ENCODE measurements at regions not wholly inside any gene's neighbourhood (a gene's known extent, or its start where the extent isn't known, plus 50 kb on each side); places are given as distances from the start of the nearest gene placed in this dataset.

DNA sequence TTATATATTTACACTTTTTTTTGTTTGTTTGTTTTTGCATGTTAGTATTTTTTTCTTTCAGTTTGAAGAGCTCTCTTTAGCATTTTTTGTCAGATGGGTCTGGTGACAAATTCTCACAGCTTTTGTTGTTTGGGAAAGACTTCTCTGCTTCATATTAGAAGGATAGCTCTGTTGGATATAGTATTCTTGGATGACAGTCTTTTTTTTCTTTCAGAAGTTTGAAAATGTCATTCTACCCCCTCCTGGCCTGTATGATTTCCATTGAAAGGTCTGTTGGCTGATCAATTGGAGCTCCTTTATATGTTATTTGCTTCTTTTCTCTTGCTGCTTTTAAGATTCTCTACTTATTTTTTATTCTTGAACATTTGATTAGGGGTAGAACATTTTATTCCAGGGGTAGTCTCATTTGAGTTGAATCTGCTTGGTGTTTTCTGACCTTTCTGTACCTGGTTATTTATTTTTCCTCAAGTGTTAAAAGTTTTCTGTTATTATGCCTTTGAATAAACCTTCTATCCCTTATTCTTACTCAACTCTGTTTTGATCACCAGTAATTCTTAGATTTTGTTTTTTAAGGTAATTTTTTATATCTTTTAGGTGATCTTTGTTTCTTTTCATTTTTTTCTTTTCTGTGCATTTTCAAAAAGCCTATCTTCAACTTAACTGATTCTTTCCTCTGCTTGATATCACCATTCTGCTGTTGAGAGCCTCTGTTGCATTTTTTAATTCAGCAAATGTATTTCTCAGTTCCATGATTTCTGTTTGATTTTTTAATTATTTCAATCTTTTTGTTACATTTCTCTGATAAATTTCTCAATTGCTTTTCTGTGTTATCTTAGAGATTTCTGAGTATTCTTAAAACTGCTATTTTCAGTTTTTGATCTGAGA, 176.8 kb upstream of the ECI2 start:
- DNase-seq (ENCODE audit: low read depth, low spot score), result no peak
- Histone ChIP-seq H3K4me3 (ENCODE audit: low read depth, low read length) (no peak overlapping the region), H3K27ac (ENCODE audit: low read depth, low read length) (no peak overlapping the region), H3K27me3 (ENCODE audit: control insufficient read depth, insufficient read depth, low read length) (no peaks in the 10 kb centered on the region), H3K9me3 (ENCODE audit: control insufficient read depth, insufficient read depth, low read length) (no peaks in the 10 kb centered on the region)
- CTCF ChIA-PET, result interaction anchor here (1.0 to 1.3 kb wide), 3 partner anchors 102 to 719 kb away, joined by 3 read pairs; no protein-coding TSS in a partner anchor
- TF ChIP-seq, protein P1, sequence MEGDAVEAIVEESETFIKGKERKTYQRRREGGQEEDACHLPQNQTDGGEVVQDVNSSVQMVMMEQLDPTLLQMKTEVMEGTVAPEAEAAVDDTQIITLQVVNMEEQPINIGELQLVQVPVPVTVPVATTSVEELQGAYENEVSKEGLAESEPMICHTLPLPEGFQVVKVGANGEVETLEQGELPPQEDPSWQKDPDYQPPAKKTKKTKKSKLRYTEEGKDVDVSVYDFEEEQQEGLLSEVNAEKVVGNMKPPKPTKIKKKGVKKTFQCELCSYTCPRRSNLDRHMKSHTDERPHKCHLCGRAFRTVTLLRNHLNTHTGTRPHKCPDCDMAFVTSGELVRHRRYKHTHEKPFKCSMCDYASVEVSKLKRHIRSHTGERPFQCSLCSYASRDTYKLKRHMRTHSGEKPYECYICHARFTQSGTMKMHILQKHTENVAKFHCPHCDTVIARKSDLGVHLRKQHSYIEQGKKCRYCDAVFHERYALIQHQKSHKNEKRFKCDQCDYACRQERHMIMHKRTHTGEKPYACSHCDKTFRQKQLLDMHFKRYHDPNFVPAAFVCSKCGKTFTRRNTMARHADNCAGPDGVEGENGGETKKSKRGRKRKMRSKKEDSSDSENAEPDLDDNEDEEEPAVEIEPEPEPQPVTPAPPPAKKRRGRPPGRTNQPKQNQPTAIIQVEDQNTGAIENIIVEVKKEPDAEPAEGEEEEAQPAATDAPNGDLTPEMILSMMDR (IDR thresholded peaks at IDR 0.05; ENCODE audit: low read depth, low read length), result no peak
- POLR2A ChIA-PET, result no interaction called here

DNA sequence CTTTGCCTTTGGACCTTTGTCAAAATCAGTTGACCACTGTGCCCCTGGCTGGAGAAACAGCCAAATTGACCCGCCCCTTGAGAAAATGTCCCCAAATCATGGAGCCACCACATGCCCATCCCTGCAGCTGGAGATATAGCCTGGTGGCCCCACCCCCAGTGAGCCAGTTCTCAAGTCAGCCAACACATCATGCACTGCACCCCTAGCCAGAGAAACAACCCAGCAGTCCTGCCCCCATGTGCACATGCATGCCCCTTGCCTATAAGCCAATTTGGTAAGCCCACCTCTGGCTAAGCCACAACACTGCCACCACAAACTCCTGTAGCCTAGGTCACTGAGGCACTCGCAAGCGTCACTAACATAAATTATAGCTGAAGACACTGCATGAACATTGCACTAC, 174.2 kb upstream of the ECI2 start:
- no peaks in the 10 kb centered on the region for H3K27me3 ChIP-seq (ENCODE audit: control insufficient read depth, insufficient read depth, low read length)
- no peak overlapping the region for H3K27ac ChIP-seq (ENCODE audit: low read depth, low read length)
- TF ChIP-seq, protein P1 (IDR thresholded peaks at IDR 0.05; ENCODE audit: low read depth, low read length), result no peak
- ChIA-PET CTCF (interaction anchor here (0.5 to 0.7 kb wide), 2 partner anchors 396 to 642 kb away, joined by 3 read pairs; no protein-coding TSS in a partner anchor), POLR2A (no interaction called here)
- H3K9me3 ChIP-seq (ENCODE audit: control insufficient read depth, insufficient read depth, low read length), result no peaks in the 10 kb centered on the region
- H3K4me3 ChIP-seq (ENCODE audit: low read depth, low read length), result no peak overlapping the region
- no peak for DNase-seq (ENCODE audit: low read depth, low spot score)

DNA sequence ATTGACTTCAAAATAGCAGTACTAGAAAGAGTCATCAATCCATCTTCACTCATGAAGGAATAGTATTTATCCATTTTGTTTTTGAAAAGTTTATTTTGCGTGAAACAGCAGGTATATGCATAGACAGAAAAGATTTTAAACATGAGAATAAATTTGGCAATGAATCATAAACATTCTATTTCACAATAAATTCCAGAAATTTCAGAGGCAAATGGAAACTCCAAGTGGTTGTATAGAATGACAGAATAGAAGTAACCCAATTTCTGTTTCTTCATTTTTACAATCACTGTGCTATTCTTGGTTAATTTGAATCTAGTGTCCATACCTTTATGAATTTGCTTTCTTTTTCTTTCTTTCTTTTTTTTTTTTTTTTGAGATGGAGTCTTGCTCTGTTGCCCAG, 173.0 kb upstream of the ECI2 start:
- Histone ChIP-seq H3K27ac (ENCODE audit: low read depth, low read length) (no peak overlapping the region), H3K4me3 (ENCODE audit: low read depth, low read length) (no peak overlapping the region), H3K9me3 (ENCODE audit: control insufficient read depth, insufficient read depth, low read length) (no peaks in the 10 kb centered on the region), H3K27me3 (ENCODE audit: control insufficient read depth, insufficient read depth, low read length) (no peaks in the 10 kb centered on the region)
- no peak for DNase-seq (ENCODE audit: low read depth, low spot score)
- ChIA-PET CTCF (no interaction called here), POLR2A (no interaction called here)
- TF ChIP-seq, protein P1 (IDR thresholded peaks at IDR 0.05; ENCODE audit: low read depth, low read length), result no peak

DNA sequence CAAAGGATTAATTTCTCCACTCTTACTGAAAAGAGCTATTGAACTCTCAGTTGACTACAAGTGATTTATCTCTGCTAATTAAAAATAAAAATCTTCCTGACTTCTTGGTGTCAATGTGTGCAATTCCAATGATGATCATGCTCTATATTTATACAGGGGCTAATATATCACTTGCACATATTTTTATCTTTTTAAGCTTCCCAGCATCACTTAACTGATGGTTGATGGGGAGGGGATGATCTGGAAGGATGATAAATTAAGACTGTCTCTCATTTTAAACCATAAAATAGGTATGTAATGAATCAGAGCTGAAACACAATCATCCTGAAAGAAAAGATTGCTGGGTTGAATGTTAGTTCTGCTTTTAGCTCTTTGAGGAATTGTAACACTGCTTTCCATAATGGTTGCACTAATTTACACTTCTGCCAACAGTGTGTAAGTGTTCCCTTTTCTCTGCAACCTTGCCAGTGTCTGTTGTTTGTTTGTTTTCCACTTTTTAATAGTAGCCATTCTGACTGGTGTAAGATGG, 169.6 kb upstream of the ECI2 start:
- Histone ChIP-seq H3K27me3 (ENCODE audit: control insufficient read depth, insufficient read depth, low read length) (no peaks in the 10 kb centered on the region), H3K4me3 (ENCODE audit: low read depth, low read length) (no peak overlapping the region), H3K9me3 (ENCODE audit: control insufficient read depth, insufficient read depth, low read length) (no peaks in the 10 kb centered on the region), H3K27ac (ENCODE audit: low read depth, low read length) (no peak overlapping the region)
- CTCF ChIA-PET, result no interaction called here
- POLR2A ChIA-PET, result no interaction called here
- no peak for DNase-seq (ENCODE audit: low read depth, low spot score)
- TF ChIP-seq, protein P1 (IDR thresholded peaks at IDR 0.05; ENCODE audit: low read depth, low read length), result no peak

DNA sequence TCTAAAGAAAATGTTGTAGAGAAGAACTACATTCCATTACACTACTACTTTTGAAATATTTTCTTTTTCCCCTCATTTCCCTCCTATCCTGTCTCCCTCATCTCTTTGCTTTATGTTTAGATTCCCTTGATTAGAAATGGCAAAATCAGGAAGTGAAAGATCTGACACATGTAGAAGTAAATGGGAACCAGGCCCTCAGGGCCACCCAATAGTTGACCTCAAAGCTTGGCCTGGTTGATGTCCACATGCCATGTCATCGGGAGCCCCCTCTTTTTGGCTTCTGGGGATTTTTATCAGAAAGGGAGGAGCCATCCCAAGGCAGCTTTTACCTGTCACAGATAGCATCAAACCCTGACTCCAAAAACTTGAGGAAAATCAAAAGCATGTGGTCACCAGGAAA, 168.3 kb upstream of the ECI2 start:
- TF ChIP-seq, protein P1 (IDR thresholded peaks at IDR 0.05; ENCODE audit: low read depth, low read length), result no peak
- no peaks in the 10 kb centered on the region for H3K27me3 ChIP-seq (ENCODE audit: control insufficient read depth, insufficient read depth, low read length)
- no peak overlapping the region for H3K4me3 ChIP-seq (ENCODE audit: low read depth, low read length)
- H3K27ac ChIP-seq (ENCODE audit: low read depth, low read length), result no peak overlapping the region
- no peaks in the 10 kb centered on the region for H3K9me3 ChIP-seq (ENCODE audit: control insufficient read depth, insufficient read depth, low read length)
- ChIA-PET CTCF (interaction anchor here (0.6 to 1.5 kb wide), 2 partner anchors 10 to 79 kb away, joined by 4 to 7 read pairs; no protein-coding TSS in a partner anchor), POLR2A (no interaction called here)
- no peak for DNase-seq (ENCODE audit: low read depth, low spot score)
